ENCODE measurements at regions not wholly inside any gene's neighbourhood (a gene's known extent, or its start where the extent isn't known, plus 50 kb on each side); places are given as distances from the start of the nearest gene placed in this dataset.

GRCh38 chr6:66516377-66516776, 809.4 kb upstream of the EYS start (continued):
- no peak for TF ChIP-seq REST (IDR thresholded peaks at IDR 0.05; ENCODE audit: low read depth, low read length)
- no peak for TF ChIP-seq CUX1 (IDR thresholded peaks at IDR 0.05; ENCODE audit: insufficient replicate concordance, low read depth, low read length)

GRCh38 chr6:66508433-66508832, 801.4 kb upstream of the EYS start:
- H4K20me1 ChIP-seq (ENCODE audit: control insufficient read depth, insufficient read depth): no peaks in the 10 kb centered on the region
- no peak overlapping the region for H3K4me2 ChIP-seq (ENCODE audit: control insufficient read depth, insufficient read depth)
- H3K4me3 ChIP-seq: no peak overlapping the region
- no peaks in the 10 kb centered on the region for H3K9me3 ChIP-seq (replicated peaks; ENCODE audit: control insufficient read depth, insufficient read depth, low read length)
- no peak for ATAC-seq
- in situ Hi-C loops (cut with MboI): no loop called here
- POLR2A ChIA-PET: no interaction called here
- no peaks in the 10 kb centered on the region for H3K27me3 ChIP-seq (replicated peaks in 1 of 2; ENCODE audit: control insufficient read depth in 2 of 2, insufficient read depth in 2 of 2, low read length in 1 of 2)
- H3K27ac ChIP-seq (ENCODE audit: control insufficient read depth, insufficient read depth): no peak overlapping the region
- H3K9ac ChIP-seq (ENCODE audit: control insufficient read depth, insufficient read depth, low read length): no peak overlapping the region
- no peaks in the 10 kb centered on the region for H3K4me1 ChIP-seq (ENCODE audit: control insufficient read depth, insufficient read depth, low read length)
- 0% methylated on average over 3 of the region's 3 CpGs for WGBS (ENCODE audit: insufficient coverage, insufficient replicate concordance, low lambda C conversion rate, missing lambda C conversion rate)
- FAIRE-seq: no peak
- RAD21 ChIA-PET (ENCODE audit: unreplicated experiment): no interaction called here
- H3K79me2 ChIP-seq (ENCODE audit: control insufficient read depth, insufficient read depth, low read length): no peaks in the 10 kb centered on the region
- no peak overlapping the region for H2AFZ ChIP-seq (ENCODE audit: control insufficient read depth, low read depth, low read length)
- CTCF ChIA-PET: no interaction called here
- no peak for DNase-seq (ENCODE audit: low read depth, low spot score)
- H3K36me3 ChIP-seq (ENCODE audit: control insufficient read depth in 2 of 2, insufficient read depth in 2 of 2, low read length in 1 of 2): no peaks in the 10 kb centered on the region
- BruUV-seq (replicated peaks): no TSS peak
- SMC1A ChIA-PET (ENCODE audit: uncharacterized antibody, unreplicated experiment): no interaction called here
- intact Hi-C loops (cut with micrococcal nuclease; ENCODE audit: unreplicated experiment): no loop called here
- TF ChIP-seq REST (IDR thresholded peaks at IDR 0.05; ENCODE audit: low read depth, low read length) (no peak), ZNF384 (IDR thresholded peaks at IDR 0.05; ENCODE audit: borderline replicate concordance, low read depth, low read length) (no peak), IRF5 (IDR thresholded peaks at IDR 0.05; ENCODE audit: borderline replicate concordance) (no peak), HDAC6 (IDR thresholded peaks at IDR 0.05; ENCODE audit: unreplicated experiment) (no peak), ESRRA (IDR thresholded peaks at IDR 0.05; ENCODE audit: low read length) (no peak), MEF2A (IDR thresholded peaks at IDR 0.05; ENCODE audit: insufficient read depth, low read depth, low read length) (no peak)
